ENCODE measurements at regions not wholly inside any gene's neighbourhood (a gene's known extent, or its start where the extent isn't known, plus 50 kb on each side); places are given as distances from the start of the nearest gene placed in this dataset.

DNA sequence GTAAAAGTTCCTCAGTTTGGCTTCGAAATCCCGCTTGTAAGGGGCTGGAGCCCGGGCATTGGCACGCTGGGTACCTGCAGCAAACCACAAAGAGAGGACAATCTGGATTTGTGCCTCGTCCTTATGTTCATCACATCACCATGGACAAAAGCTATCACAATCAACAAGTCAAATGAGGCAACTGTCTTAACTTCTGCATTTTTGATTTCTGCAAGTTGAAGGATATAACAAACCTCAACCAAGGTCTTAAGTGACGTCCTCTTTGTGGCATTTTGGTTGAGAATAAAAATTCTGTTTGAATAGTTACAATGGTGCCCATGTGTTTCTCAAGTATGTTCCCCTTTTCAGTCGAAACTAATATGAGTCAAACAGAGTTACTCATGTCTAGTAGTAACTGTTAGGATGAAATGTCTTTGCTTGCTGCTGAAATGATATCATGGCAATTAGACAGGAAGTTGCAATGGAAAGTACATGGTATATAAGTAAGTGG lies 70.8 kb upstream of the STK17B start:
- TF ChIP-seq, protein P1, sequence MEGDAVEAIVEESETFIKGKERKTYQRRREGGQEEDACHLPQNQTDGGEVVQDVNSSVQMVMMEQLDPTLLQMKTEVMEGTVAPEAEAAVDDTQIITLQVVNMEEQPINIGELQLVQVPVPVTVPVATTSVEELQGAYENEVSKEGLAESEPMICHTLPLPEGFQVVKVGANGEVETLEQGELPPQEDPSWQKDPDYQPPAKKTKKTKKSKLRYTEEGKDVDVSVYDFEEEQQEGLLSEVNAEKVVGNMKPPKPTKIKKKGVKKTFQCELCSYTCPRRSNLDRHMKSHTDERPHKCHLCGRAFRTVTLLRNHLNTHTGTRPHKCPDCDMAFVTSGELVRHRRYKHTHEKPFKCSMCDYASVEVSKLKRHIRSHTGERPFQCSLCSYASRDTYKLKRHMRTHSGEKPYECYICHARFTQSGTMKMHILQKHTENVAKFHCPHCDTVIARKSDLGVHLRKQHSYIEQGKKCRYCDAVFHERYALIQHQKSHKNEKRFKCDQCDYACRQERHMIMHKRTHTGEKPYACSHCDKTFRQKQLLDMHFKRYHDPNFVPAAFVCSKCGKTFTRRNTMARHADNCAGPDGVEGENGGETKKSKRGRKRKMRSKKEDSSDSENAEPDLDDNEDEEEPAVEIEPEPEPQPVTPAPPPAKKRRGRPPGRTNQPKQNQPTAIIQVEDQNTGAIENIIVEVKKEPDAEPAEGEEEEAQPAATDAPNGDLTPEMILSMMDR (conservative IDR thresholded peaks at IDR 0.05 in 1 of 2, IDR thresholded peaks at IDR 0.05 in 1 of 2; ENCODE audit: low read depth in 1 of 2, low read length in 2 of 2): no peak
- TF ChIP-seq EZH2 (IDR thresholded peaks at IDR 0.05; ENCODE audit: low read length, missing control alignments): no peak
